ENCODE measurements at regions not wholly inside any gene's neighbourhood (a gene's known extent, or its start where the extent isn't known, plus 50 kb on each side); places are given as distances from the start of the nearest gene placed in this dataset.

DNA sequence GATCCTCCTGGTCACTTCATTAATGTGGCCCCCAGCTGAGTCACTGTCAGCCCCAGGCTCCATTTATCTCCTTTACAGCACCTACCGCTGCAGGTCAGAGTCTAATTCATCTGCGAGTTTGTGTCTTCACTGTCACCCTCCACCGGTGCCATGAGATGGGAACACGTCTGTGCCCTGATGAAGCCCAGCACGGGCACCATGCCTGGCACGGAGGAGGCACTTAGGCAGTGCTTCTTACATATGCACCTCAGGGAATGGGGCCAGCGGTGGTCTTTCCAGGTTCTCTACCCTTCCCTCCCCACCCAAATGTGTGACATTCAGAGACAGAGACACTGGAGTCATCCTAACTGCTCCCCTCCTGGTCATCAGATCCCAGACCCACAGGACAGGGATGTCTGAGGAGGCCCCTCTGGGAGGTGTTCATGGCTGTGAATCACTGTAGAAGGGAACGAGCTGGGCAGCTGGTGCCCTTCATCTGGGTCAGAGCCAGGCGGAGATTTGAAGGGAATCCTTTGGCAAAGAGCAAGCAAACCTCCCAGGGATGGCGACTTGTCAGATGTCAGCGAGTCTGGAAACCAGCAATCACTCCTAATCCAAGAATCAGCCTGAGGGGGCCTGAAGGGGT lies 364.6 kb downstream of the PREX1 start:
- TF ChIP-seq, protein P1, sequence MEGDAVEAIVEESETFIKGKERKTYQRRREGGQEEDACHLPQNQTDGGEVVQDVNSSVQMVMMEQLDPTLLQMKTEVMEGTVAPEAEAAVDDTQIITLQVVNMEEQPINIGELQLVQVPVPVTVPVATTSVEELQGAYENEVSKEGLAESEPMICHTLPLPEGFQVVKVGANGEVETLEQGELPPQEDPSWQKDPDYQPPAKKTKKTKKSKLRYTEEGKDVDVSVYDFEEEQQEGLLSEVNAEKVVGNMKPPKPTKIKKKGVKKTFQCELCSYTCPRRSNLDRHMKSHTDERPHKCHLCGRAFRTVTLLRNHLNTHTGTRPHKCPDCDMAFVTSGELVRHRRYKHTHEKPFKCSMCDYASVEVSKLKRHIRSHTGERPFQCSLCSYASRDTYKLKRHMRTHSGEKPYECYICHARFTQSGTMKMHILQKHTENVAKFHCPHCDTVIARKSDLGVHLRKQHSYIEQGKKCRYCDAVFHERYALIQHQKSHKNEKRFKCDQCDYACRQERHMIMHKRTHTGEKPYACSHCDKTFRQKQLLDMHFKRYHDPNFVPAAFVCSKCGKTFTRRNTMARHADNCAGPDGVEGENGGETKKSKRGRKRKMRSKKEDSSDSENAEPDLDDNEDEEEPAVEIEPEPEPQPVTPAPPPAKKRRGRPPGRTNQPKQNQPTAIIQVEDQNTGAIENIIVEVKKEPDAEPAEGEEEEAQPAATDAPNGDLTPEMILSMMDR (IDR thresholded peaks at IDR 0.05) = no peak
- TF ChIP-seq POLR2AphosphoS5 (IDR thresholded peaks at IDR 0.05) (no peak), EP300 (IDR thresholded peaks at IDR 0.05) (no peak), POLR2A (IDR thresholded peaks at IDR 0.05; ENCODE audit: low read depth) (no peak)
